Endodermal cell (in vitro differentiated cells): ENCODE measurements at regions not wholly inside any gene's neighbourhood (a gene's known extent, or its start where the extent isn't known, plus 50 kb on each side); places are given as distances from the start of the nearest gene placed in this dataset.

Experiments used
- DNase-seq: peaks from one replicate; pipeline ENCODE4 v3.0.0-alpha.2; 2017
- H3K27ac ChIP-seq: 2 replicates; pipeline ENCODE4 v1.5.1; 2013; ENCODE audit warnings: mild to moderate bottlenecking, low read depth, low read length, moderate library complexity
- H3K27me3 ChIP-seq: 2 replicates; pipeline ENCODE4 v1.6.1; 2013; ENCODE audit warnings: mild to moderate bottlenecking, low read length, moderate library complexity; ENCODE audit not compliant: insufficient read depth, control insufficient read depth, poor library complexity, severe bottlenecking
- H3K36me3 ChIP-seq: 2 replicates; pipeline ENCODE4 v1.7.0; 2013; ENCODE audit warnings: mild to moderate bottlenecking, low read length, moderate library complexity; ENCODE audit not compliant: control insufficient read depth, insufficient read depth
- H3K4me1 ChIP-seq: one replicate; pipeline ENCODE4 v1.7.0; 2013; ENCODE audit warnings: low read length; ENCODE audit not compliant: control insufficient read depth, insufficient read depth
- H3K4me3 ChIP-seq: 2 replicates; pipeline ENCODE4 v1.5.1; 2013; ENCODE audit warnings: mild to moderate bottlenecking, low read length, moderate library complexity
- H3K9ac ChIP-seq: 2 replicates; pipeline ENCODE4 v1.6.1; 2013; ENCODE audit warnings: mild to moderate bottlenecking, low read length, moderate library complexity; ENCODE audit not compliant: poor library complexity, severe bottlenecking; ENCODE audit errors: extremely low read depth
- H3K9me3 ChIP-seq: 2 replicates; pipeline ENCODE4 v1.6.1; 2013; ENCODE audit warnings: mild to moderate bottlenecking, low read length, moderate library complexity; ENCODE audit not compliant: control insufficient read depth
- H3K27ac Mint-ChIP-seq: 2 replicates; pipeline ENCODE4 v1.8.0; 2020; ENCODE audit warnings: mixed read lengths
- H3K27me3 Mint-ChIP-seq: 2 replicates; pipeline ENCODE4 v1.8.0; 2021; ENCODE audit warnings: mild to moderate bottlenecking, mixed read lengths; ENCODE audit not compliant: insufficient read depth
- H3K36me3 Mint-ChIP-seq: 2 replicates; pipeline ENCODE4 v1.8.0; 2020; ENCODE audit warnings: low read depth, mixed read lengths
- H3K4me1 Mint-ChIP-seq: 2 replicates; pipeline ENCODE4 v1.8.0; 2020; ENCODE audit warnings: mixed read lengths
- H3K4me3 Mint-ChIP-seq: 2 replicates; pipeline ENCODE4 v1.8.0; 2020; ENCODE audit warnings: mild to moderate bottlenecking, moderate library complexity, mixed read lengths
- H3K9me3 Mint-ChIP-seq: 2 replicates; pipeline ENCODE4 v1.8.0; 2020; ENCODE audit warnings: mild to moderate bottlenecking, mixed read lengths
- CTCF ChIP-seq: fragments of 200-600 bp; sonication (generic); conservative IDR thresholded peaks from 2 replicates; pipeline ENCODE4 v1.5.0; 2021; ENCODE audit warnings: antibody characterized with exemption, mild to moderate bottlenecking
- WGBS, 2 experiments: methylation state at CpG; one replicate each; pipeline versions ENCODE4 v1.1.5 to v1.1.7; 2013; ENCODE audit warnings: missing lambda C conversion rate in 2 of 2, mixed read lengths in 1 of 2; ENCODE audit not compliant: insufficient coverage in 1 of 2, insufficient read length in 1 of 2; 5-methylcytosine and 5-hydroxymethylcytosine counted together

GRCh38 chr9:106419829-106420228 is 443.1 kb upstream of the ZNF462 start:
- Histone ChIP-seq H3K9me3 (no peaks in the 10 kb centered on the region), H3K4me1 (no peaks in the 10 kb centered on the region), H3K27ac (no peak overlapping the region), H3K36me3 (no peaks in the 10 kb centered on the region), H3K9ac (no peak overlapping the region), H3K27me3 (no peaks in the 10 kb centered on the region), H3K4me3 (no peak overlapping the region)
- Mint-ChIP-seq H3K27ac (no peak overlapping the region), H3K9me3 (no peaks in the 10 kb centered on the region), H3K36me3 (no peaks in the 10 kb centered on the region), H3K4me3 (no peak overlapping the region), H3K4me1 (peaks cover 6% of the 10 kb centered on the region), H3K27me3 (no peaks in the 10 kb centered on the region)
- WGBS, 2 experiments, result 90 to 100% methylated on average over 1 to 3 of the region's 3 CpGs
- TF ChIP-seq CTCF, result no peak
- no peak for DNase-seq

- H3K27ac ChIP-seq, result no peak overlapping the region
Observed at GRCh38 chr9:106420511-106420944, 442.4 kb upstream of the ZNF462 start.

GRCh38 chr9:106421772-106422171 is 441.2 kb upstream of the ZNF462 start:
- no peaks in the 10 kb centered on the region for H3K4me1 ChIP-seq
- Mint-ChIP-seq H3K36me3 (no peaks in the 10 kb centered on the region), H3K27ac (no peak overlapping the region), H3K27me3 (no peaks in the 10 kb centered on the region), H3K4me3 (no peak overlapping the region), H3K9me3 (no peaks in the 10 kb centered on the region), H3K4me1 (peaks cover 6% of the 10 kb centered on the region)
- H3K27ac ChIP-seq, result no peak overlapping the region
- 90 to 100% methylated on average over 2 to 3 of the region's 3 CpGs for WGBS, 2 experiments
- no peak for TF ChIP-seq CTCF
- no peak for DNase-seq
- H3K9me3 ChIP-seq, result no peaks in the 10 kb centered on the region
- no peaks in the 10 kb centered on the region for H3K36me3 ChIP-seq
- H3K27me3 ChIP-seq, result no peaks in the 10 kb centered on the region
- H3K4me3 ChIP-seq, result no peak overlapping the region
- H3K9ac ChIP-seq, result no peak overlapping the region

More at GRCh38 chr9:106420511-106420944, 442.4 kb upstream of the ZNF462 start:
- Histone ChIP-seq H3K9ac (no peak overlapping the region), H3K9me3 (no peaks in the 10 kb centered on the region), H3K4me1 (no peaks in the 10 kb centered on the region), H3K4me3 (no peak overlapping the region), H3K27me3 (no peaks in the 10 kb centered on the region), H3K36me3 (no peaks in the 10 kb centered on the region)
- 89 to 90% methylated on average over 2 to 4 of the region's 4 CpGs for WGBS, 2 experiments
- Mint-ChIP-seq H3K27ac (no peak overlapping the region), H3K9me3 (no peaks in the 10 kb centered on the region), H3K4me1 (peaks cover 6% of the 10 kb centered on the region), H3K27me3 (no peaks in the 10 kb centered on the region), H3K36me3 (no peaks in the 10 kb centered on the region), H3K4me3 (no peak overlapping the region)
- TF ChIP-seq CTCF, result no peak
- DNase-seq, result no peak
